Fibroblast of villous mesenchyme (primary cell): ENCODE measurements at regions not wholly inside any gene's neighbourhood (a gene's known extent, or its start where the extent isn't known, plus 50 kb on each side); places are given as distances from the start of the nearest gene placed in this dataset.
A peak's percentile ranks its signal among the peaks of the same experiment; 100 is the strongest.

Experiments
- DNase-seq: peaks from one replicate; pipeline ENCODE4 v3.0.0-alpha.2; 2010; ENCODE audit warnings: low read depth
- H3K4me3 ChIP-seq: 2 replicates; pipeline ENCODE4 v1.5.1; 2011; ENCODE audit warnings: low read depth, mild to moderate bottlenecking, low read length
- CTCF ChIP-seq: IDR thresholded peaks from 2 replicates; pipeline ENCODE4 v1.5.1; 2012; ENCODE audit warnings: low read depth, mild to moderate bottlenecking, low read length; ENCODE audit not compliant: insufficient read depth

GRCh38 chr15:94004697-94005096, 226.7 kb upstream of the MCTP2 start:
- no peak for DNase-seq
- H3K4me3 ChIP-seq: no peak overlapping the region

GRCh38 chr15:94002041-94002440, 229.3 kb upstream of the MCTP2 start:
- no peak for DNase-seq

More at GRCh38 chr15:94004697-94005096, 226.7 kb upstream of the MCTP2 start:
- no peak for TF ChIP-seq CTCF

GRCh38 chr15:94001255-94001801, 230.0 kb upstream of the MCTP2 start:
- no peak for DNase-seq
- H3K4me3 ChIP-seq: no peak overlapping the region
- TF ChIP-seq CTCF: no peak

More at GRCh38 chr15:94002041-94002440, 229.3 kb upstream of the MCTP2 start:
- TF ChIP-seq CTCF: no peak
- no peak overlapping the region for H3K4me3 ChIP-seq

GRCh38 chr15:94000606-94001005, 230.8 kb upstream of the MCTP2 start:
- no peak for DNase-seq
- H3K4me3 ChIP-seq: no peak overlapping the region
- TF ChIP-seq CTCF: no peak

GRCh38 chr15:93997071-93997658, 234.2 kb upstream of the MCTP2 start:
- no peak overlapping the region for H3K4me3 ChIP-seq
- peak; percentile 87 for TF ChIP-seq CTCF
- DNase-seq: peak; percentile 56

GRCh38 chr15:93989440-93989998, 241.8 kb upstream of the MCTP2 start:
- no peak for DNase-seq
- H3K4me3 ChIP-seq: no peak overlapping the region
- TF ChIP-seq CTCF: no peak
